ENCODE measurements at regions not wholly inside any gene's neighbourhood (a gene's known extent, or its start where the extent isn't known, plus 50 kb on each side); places are given as distances from the start of the nearest gene placed in this dataset.
"Not testable (repeated sequence)": the region's sequence is repeated elsewhere in the genome, so short reads cannot be mapped to it uniquely, and the experiment has no call there.

GRCh38 chr20:29883514-29884219 lies 1373.8 kb upstream of the DEFB115 start:
- not testable (repeated sequence) for DNase-seq

GRCh38 chr20:29884322-29884721 lies 1373.1 kb upstream of the DEFB115 start:
- DNase-seq: not testable (repeated sequence)

GRCh38 chr20:29885282-29886185 lies 1371.9 kb upstream of the DEFB115 start:
- DNase-seq: not testable (repeated sequence)

- not testable (repeated sequence) for DNase-seq
These were observed 1365.9 kb upstream of the DEFB115 start for GRCh38 chr20:29891555-29891954.
